Parathyroid adenoma (tissue), 2 donors: ENCODE measurements at regions not wholly inside any gene's neighbourhood (a gene's known extent, or its start where the extent isn't known, plus 50 kb on each side); places are given as distances from the start of the nearest gene placed in this dataset.

Experiments used
- H2AFZ ChIP-seq: fragments of 300-600 bp; sonication (generic); one replicate; pipeline ENCODE4 v1.7.0; 2017; ENCODE audit warnings: antibody characterized with exemption, mild to moderate bottlenecking
- H3K27ac ChIP-seq: fragments of 300-600 bp; sonication (generic); one replicate; pipeline ENCODE4 v1.7.0; 2017
- H3K27me3 ChIP-seq: fragments of 300-600 bp; sonication (generic); one replicate; pipeline ENCODE4 v1.7.0; 2017; ENCODE audit warnings: low read length; ENCODE audit not compliant: control insufficient read depth, insufficient read depth
- H3K36me3 ChIP-seq: fragments of 300-600 bp; sonication (generic); one replicate; pipeline ENCODE4 v1.7.0; 2017; ENCODE audit warnings: low read length; ENCODE audit not compliant: control insufficient read depth, insufficient read depth
- H3K4me1 ChIP-seq: fragments of 300-600 bp; sonication (generic); one replicate; pipeline ENCODE4 v1.7.0; 2017; ENCODE audit warnings: control low read depth
- H3K4me2 ChIP-seq: fragments of 300-600 bp; sonication (generic); one replicate; pipeline ENCODE4 v1.7.0; 2017; ENCODE audit warnings: low read length
- H3K4me3 ChIP-seq: fragments of 300-600 bp; sonication (generic); one replicate; pipeline ENCODE4 v1.7.0; 2017; ENCODE audit warnings: low read depth, low read length
- H3K79me2 ChIP-seq: fragments of 300-600 bp; sonication (generic); one replicate; pipeline ENCODE4 v1.7.0; 2017; ENCODE audit warnings: control low read depth
- H3K9ac ChIP-seq: fragments of 300-600 bp; sonication (generic); one replicate; pipeline ENCODE4 v1.7.0; 2017; ENCODE audit warnings: mild to moderate bottlenecking
- H3K9me3 ChIP-seq: fragments of 300-600 bp; sonication (generic); one replicate; pipeline ENCODE4 v1.7.0; 2017; ENCODE audit warnings: low read length; ENCODE audit not compliant: control insufficient read depth
- TF ChIP-seq, protein P1 (sequence below): fragments of 300-600 bp; sonication (generic); IDR thresholded peaks from one replicate; pipeline ENCODE4 v1.7.0; 2017; ENCODE audit warnings: antibody characterized with exemption, mild to moderate bottlenecking
- donor health status: primary hyperparathyroidism.

DNA sequence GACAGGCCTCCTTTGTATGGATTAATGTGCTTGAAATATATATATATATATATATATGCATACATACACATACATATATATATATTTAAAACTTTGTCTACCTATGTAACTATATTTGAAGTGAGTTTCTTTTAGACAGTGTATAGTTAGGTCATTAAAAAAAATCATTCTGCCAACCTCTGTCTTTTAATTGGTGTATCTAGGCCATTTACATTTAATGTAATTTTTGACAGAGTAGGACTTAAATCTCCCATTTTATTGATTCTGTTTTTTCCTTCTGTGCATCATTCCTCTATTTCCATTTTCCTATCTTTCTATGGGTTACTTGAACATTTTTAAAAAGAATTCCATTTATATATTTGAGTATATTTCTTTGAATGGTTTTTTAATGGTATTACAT lies 125.2 kb downstream of the IRF8 start:
- Histone ChIP-seq H3K9me3 (no peaks in the 10 kb centered on the region), H3K4me2 (no peak overlapping the region), H2AFZ (no peak overlapping the region), H3K4me3 (no peak overlapping the region), H3K27me3 (no peaks in the 10 kb centered on the region), H3K79me2 (no peaks in the 10 kb centered on the region), H3K4me1 (peaks cover 8% of the 10 kb centered on the region), H3K27ac (no peak overlapping the region), H3K36me3 (no peaks in the 10 kb centered on the region), H3K9ac (no peak overlapping the region)
- TF ChIP-seq, protein P1, sequence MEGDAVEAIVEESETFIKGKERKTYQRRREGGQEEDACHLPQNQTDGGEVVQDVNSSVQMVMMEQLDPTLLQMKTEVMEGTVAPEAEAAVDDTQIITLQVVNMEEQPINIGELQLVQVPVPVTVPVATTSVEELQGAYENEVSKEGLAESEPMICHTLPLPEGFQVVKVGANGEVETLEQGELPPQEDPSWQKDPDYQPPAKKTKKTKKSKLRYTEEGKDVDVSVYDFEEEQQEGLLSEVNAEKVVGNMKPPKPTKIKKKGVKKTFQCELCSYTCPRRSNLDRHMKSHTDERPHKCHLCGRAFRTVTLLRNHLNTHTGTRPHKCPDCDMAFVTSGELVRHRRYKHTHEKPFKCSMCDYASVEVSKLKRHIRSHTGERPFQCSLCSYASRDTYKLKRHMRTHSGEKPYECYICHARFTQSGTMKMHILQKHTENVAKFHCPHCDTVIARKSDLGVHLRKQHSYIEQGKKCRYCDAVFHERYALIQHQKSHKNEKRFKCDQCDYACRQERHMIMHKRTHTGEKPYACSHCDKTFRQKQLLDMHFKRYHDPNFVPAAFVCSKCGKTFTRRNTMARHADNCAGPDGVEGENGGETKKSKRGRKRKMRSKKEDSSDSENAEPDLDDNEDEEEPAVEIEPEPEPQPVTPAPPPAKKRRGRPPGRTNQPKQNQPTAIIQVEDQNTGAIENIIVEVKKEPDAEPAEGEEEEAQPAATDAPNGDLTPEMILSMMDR, result no peak

DNA sequence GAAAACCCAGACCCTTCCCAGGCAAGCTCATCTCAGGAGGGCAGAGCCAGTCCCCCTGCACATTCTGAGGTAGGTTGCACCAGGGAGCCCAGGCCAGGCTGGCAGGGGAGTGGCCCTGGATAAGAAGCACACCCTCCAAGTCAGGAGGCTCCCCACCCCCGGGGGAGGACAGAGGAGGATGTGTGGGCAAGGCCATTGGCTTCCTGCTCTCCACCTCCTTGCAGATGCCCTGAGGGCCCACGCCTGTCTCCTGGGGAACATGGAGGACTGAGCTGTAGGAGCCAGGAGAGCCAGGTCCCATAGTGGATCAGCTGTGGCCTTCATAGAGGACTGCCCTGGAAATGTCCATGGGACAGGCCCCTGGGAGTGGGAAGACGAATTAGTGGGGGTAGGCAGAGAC lies 126.7 kb downstream of the IRF8 start:
- TF ChIP-seq, protein P1, result no peak
- no peak overlapping the region for H2AFZ ChIP-seq
- H3K9me3 ChIP-seq, result no peaks in the 10 kb centered on the region
- no peaks in the 10 kb centered on the region for H3K27me3 ChIP-seq
- H3K4me1 ChIP-seq, result peaks cover 8% of the 10 kb centered on the region
- H3K27ac ChIP-seq, result no peak overlapping the region
- no peak overlapping the region for H3K9ac ChIP-seq
- H3K4me3 ChIP-seq, result no peak overlapping the region
- no peaks in the 10 kb centered on the region for H3K79me2 ChIP-seq
- no peaks in the 10 kb centered on the region for H3K36me3 ChIP-seq
- H3K4me2 ChIP-seq, result no peak overlapping the region

DNA sequence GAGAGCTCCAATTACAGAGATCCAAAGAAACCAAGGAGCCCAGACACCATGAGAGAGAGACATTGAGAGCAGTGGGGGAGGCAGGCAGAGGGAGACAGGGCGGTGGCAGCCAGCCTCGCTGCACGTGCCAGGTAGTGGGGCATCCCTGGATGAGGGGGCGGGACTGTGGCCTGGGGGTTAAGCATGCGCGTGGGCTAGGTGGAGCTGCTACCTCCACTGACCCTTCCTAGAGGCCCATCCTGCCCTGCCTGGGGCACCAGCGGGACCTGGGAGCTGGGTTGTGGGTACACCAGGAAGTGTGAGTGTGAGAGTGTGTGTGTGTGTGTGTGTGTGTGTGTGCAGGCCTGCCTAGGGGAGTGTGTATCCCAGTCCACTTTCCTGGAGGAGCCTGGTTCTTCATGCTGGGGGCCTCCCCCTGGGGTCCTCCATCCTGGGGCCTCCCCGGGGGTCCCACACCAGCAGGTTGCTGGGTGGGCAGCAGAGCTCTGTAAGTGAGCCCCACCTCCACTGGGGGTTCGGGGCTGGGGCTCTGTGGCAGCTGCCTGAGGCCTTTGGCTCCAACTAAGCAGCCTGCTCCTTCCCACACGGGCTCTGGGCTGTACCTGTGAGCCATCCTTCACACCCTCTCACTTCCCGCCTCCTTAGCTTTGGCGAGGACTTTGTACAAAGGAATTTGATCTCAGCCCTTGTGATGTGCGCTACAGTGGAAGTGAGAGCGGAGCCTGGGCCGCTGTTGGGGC lies 127.4 kb downstream of the IRF8 start:
- Histone ChIP-seq H3K27ac (no peak overlapping the region), H3K27me3 (no peaks in the 10 kb centered on the region)
- TF ChIP-seq, protein P1, result no peak

DNA sequence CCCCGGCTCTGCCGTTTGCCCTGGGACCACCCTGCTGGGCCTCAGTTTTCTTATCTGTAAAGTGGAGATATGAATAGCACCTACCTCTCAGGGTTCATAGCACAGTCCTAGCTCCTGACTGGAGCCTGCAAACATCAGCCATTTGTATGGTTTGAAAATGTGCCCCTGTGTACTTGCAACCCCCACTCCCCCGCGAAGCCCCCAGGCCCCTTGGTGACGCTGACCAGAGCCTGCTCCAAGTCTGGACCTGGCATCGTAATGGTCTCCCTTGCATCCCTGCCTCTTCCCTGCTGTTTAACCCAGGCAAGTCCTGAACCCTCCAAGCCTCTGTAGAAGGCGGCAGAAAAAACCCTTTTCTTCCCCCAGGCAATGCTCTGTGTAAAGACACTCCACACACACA lies 128.0 kb downstream of the IRF8 start:
- H3K4me3 ChIP-seq, result no peak overlapping the region
- TF ChIP-seq, protein P1, result no peak
- no peaks in the 10 kb centered on the region for H3K36me3 ChIP-seq
- peaks cover 8% of the 10 kb centered on the region for H3K4me1 ChIP-seq
- H3K9me3 ChIP-seq, result no peaks in the 10 kb centered on the region
- no peak overlapping the region for H2AFZ ChIP-seq
- H3K79me2 ChIP-seq, result no peaks in the 10 kb centered on the region
- no peaks in the 10 kb centered on the region for H3K27me3 ChIP-seq
- no peak overlapping the region for H3K9ac ChIP-seq
- H3K4me2 ChIP-seq, result no peak overlapping the region
- H3K27ac ChIP-seq, result no peak overlapping the region

More for the DNA sequence above, 127.4 kb downstream of the IRF8 start:
- no peak overlapping the region for H3K4me3 ChIP-seq
- H3K4me1 ChIP-seq, result peaks cover 8% of the 10 kb centered on the region
- H2AFZ ChIP-seq, result no peak overlapping the region
- H3K4me2 ChIP-seq, result no peak overlapping the region
- H3K36me3 ChIP-seq, result no peaks in the 10 kb centered on the region
- H3K9me3 ChIP-seq, result no peaks in the 10 kb centered on the region
- H3K79me2 ChIP-seq, result no peaks in the 10 kb centered on the region
- H3K9ac ChIP-seq, result no peak overlapping the region
